Coronary artery (tissue), 2 donors: ENCODE measurements at regions not wholly inside any gene's neighbourhood (a gene's known extent, or its start where the extent isn't known, plus 50 kb on each side); places are given as distances from the start of the nearest gene placed in this dataset.
A peak's percentile ranks its signal among the peaks of the same experiment; 100 is the strongest.
"Not testable (repeated sequence)": the region's sequence is repeated elsewhere in the genome, so short reads cannot be mapped to it uniquely, and the experiment has no call there.

Experiments
- DNase-seq: peaks from one replicate; pipeline ENCODE4 v3.0.0-alpha.2; 2017; ENCODE audit warnings: low spot score
- H3K27ac ChIP-seq, 2 donors: fragments of 200-600 bp; sonication (generic); one replicate each; pipeline ENCODE4 v1.5.1; 2016 to 2019
- H3K4me3 ChIP-seq: fragments of 200-600 bp; sonication (generic); 2 replicates; pipeline ENCODE4 v1.5.1; 2016; ENCODE audit warnings: mild to moderate bottlenecking, moderate library complexity
- TF ChIP-seq, protein P1 (sequence below): fragments of 200-600 bp; sonication (generic); IDR thresholded peaks from one replicate; pipeline ENCODE4 v1.5.1; 2019; ENCODE audit warnings: antibody characterized with exemption

DNA sequence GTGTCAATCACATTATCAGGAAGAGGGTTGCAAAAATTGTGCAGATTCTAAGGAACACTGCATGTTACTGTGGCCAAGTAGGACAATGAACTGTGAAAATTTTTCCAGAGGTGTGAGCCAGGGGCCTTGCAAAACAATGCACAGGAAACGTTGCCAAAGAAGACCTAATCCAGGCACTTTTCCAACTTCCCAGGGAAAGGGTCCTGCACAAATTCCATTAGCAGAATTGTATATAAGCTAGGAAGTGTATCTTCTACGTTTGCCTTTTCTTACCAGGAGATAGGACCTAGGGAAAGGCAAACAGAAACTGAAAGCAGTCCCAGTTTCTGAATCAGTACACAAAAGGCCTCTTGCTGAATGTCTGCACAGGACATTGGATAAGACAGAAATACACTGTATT, 1888.3 kb upstream of the CELF4 start:
- H3K4me3 ChIP-seq, result peak overlapping the region; percentile 54

DNA sequence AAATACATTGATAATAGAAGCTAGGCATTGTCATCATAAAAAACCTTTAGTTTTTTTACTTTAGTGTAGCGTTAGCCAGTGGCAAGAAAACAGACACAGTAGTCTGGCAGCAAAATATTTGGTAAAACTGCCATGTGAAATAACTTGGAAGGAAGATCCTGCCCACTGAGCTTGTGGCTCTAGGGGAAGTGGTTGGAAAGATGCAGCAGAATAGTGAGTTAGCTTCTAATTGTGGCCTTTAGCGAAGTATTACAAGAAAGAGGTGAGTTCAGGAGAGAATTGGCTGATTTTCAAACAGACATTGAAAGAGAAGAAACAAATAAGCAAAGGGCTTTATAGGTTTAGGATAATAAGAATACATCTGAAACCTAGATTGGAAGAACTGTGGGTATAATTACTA, 1887.8 kb upstream of the CELF4 start:
- peak overlapping the region; percentile 54 for H3K4me3 ChIP-seq
- TF ChIP-seq, protein P1, sequence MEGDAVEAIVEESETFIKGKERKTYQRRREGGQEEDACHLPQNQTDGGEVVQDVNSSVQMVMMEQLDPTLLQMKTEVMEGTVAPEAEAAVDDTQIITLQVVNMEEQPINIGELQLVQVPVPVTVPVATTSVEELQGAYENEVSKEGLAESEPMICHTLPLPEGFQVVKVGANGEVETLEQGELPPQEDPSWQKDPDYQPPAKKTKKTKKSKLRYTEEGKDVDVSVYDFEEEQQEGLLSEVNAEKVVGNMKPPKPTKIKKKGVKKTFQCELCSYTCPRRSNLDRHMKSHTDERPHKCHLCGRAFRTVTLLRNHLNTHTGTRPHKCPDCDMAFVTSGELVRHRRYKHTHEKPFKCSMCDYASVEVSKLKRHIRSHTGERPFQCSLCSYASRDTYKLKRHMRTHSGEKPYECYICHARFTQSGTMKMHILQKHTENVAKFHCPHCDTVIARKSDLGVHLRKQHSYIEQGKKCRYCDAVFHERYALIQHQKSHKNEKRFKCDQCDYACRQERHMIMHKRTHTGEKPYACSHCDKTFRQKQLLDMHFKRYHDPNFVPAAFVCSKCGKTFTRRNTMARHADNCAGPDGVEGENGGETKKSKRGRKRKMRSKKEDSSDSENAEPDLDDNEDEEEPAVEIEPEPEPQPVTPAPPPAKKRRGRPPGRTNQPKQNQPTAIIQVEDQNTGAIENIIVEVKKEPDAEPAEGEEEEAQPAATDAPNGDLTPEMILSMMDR, result no peak
- DNase-seq, result no peak
- no peak overlapping the region for H3K27ac ChIP-seq

More for the DNA sequence above, 1888.3 kb upstream of the CELF4 start:
- no peak overlapping the region for H3K27ac ChIP-seq
- TF ChIP-seq, protein P1, result no peak
- no peak for DNase-seq

DNA sequence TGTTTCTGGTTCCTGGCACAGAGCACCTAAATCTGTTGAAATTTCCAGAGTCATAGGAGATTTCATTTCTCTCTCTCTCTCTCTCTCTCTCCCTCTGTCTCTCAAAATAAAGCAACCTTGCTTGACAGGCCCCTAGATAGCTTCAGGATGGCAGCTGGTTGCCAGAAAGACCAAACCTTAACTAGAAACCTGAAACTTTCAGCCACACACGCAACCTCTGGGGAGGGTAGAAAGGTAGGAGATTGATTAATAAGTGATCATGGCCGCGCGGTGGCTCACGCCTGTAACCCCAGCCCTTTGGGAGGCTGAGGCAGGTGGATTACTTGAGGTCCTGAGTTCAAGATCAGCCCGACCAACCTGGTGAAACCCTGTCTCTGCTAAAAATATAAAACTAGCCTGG, 1885.4 kb upstream of the CELF4 start:
- H3K27ac ChIP-seq, result no peak overlapping the region
- no peak for DNase-seq
- H3K4me3 ChIP-seq, result no peak overlapping the region
- TF ChIP-seq, protein P1, result no peak

DNA sequence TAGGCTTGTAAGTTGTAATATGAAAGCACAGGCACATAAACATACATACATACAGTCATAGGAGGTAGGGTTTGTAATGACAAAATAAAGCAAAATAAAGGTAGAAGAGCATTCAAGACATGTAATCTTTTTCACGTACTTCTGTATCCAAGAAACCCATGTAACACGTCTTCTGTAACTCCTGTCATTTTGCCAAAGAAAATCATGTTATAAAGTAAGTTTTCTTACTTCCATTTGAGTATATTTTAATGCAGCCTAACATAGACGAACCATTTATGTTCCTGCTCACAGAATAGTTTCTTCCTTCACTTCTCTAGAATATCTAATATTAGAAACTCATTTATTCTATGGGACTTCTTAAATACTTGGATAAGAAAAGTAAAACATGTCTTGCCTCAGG, 1884.0 kb upstream of the CELF4 start:
- no peak for DNase-seq
- TF ChIP-seq, protein P1, result no peak
- Histone ChIP-seq H3K4me3 (no peak overlapping the region), H3K27ac (no peak overlapping the region)

DNA sequence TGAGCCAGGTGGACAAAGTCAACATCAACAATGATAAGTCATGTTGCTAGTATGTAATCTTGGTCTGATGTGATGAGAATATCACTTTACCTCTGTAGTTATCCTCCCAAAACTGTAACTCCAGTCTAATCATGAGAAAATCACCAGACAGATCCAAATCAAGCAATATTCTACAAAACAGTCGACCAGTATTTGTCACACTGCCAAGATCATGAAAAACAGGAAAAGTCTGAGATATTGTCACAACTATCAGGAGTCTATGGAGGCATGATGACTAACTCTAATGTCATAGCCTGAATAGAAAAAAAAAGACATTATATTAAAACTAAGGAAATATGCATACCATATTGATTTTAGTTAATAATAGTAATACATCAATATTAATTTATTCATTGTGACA, 1883.3 kb upstream of the CELF4 start:
- TF ChIP-seq, protein P1, result no peak

DNA sequence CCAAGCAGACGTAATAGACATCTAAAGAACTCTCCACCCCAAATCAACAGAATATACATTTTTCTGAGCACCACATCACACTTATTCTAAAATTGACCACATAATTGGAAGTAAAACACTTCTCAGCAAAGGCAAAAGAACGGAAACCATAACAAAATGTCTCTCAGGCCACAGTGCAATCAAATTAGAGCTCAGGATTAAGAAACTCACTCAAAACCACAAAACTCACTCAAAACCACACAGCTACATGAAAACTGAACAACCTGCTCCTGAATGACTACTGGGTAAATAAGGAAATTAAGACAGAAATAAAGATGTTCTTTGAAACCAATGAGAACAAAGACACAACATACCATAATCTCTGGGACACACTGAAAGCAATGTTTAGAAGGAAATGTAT, 1879.4 kb upstream of the CELF4 start:
- not testable (repeated sequence) for DNase-seq, H3K27ac ChIP-seq

More for the DNA sequence above, 1883.3 kb upstream of the CELF4 start:
- H3K4me3 ChIP-seq, result no peak overlapping the region
- DNase-seq, result no peak
- no peak overlapping the region for H3K27ac ChIP-seq

DNA sequence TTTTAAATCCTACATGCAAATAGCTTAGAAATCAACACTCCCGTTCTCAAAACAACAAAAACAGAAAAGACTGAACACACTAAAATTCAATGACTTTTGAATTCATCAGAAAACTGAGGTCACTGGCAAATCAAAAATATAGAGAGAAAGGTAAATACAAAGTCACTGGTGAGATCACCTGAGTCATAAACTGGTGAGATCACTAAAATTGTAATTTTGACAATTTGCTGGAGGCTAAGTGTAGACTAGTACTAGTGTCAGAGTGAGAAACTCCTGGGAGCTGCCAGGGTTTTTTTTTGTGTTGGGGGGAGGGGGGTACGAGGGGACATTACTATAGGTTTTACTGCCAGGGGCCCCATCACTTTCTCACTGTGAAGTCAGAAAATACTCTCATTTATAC, 1876.0 kb upstream of the CELF4 start:
- H3K27ac ChIP-seq, result no peak overlapping the region
- no peak overlapping the region for H3K4me3 ChIP-seq
- DNase-seq, result no peak
- TF ChIP-seq, protein P1, result no peak

More for the DNA sequence above, 1879.4 kb upstream of the CELF4 start:
- not testable (repeated sequence) for H3K4me3 ChIP-seq

DNA sequence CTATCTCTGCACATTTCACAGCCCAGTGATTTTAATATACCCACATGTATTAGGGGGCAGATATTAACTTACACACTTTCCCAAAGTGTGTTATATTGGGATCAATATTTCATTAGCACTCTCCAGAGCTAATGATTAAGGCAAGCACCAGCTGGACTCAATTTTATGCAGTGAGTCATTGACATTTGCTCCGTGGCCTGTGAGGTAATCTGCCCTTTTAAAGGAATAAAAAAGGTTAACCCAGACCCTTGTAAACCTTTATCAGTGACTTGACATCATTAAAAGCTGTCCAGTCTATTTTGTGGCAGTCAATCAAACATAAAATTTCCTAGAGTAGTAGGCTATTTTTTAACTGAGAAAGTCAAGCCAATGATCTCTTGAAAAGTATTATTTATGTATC, 1870.4 kb upstream of the CELF4 start:
- DNase-seq, result no peak
- TF ChIP-seq, protein P1, result no peak
- Histone ChIP-seq H3K4me3 (no peak overlapping the region), H3K27ac (no peak overlapping the region)
